K562 (cell line): ENCODE measurements at regions not wholly inside any gene's neighbourhood (a gene's known extent, or its start where the extent isn't known, plus 50 kb on each side); places are given as distances from the start of the nearest gene placed in this dataset.
A peak's percentile ranks its signal among the peaks of the same experiment; 100 is the strongest.

Source experiments
- CBFA2T3 ChIP-seq: fragments of 450-650 bp; IDR thresholded peaks from 2 replicates; pipeline ENCODE4 v1.6.1; 2017
- CREB1 ChIP-seq, 2 experiments: sonication (generic) in 1 of 2; formaldehyde crosslinking in 1 of 2; IDR thresholded peaks; 2 replicates each; pipeline versions ENCODE4 v1.6.1 to v1.8.0; 2012 to 2022; ENCODE audit warnings: inconsistent platforms in 1 of 2, mild to moderate bottlenecking in 1 of 2, missing genetic modification reagents in 1 of 2, moderate library complexity in 1 of 2
- CREB3L1 ChIP-seq: fragments of 450-650 bp; IDR thresholded peaks from 2 replicates; pipeline ENCODE4 v1.6.1; 2014; ENCODE audit warnings: low read depth, mild to moderate bottlenecking, moderate library complexity, borderline replicate concordance
- E2F3 ChIP-seq: fragments of 250-450 bp; sonication (Bioruptor Pico); IDR thresholded peaks from 2 replicates; pipeline ENCODE4 v1.4.0; 2020; ENCODE audit warnings: mild to moderate bottlenecking
- MYNN ChIP-seq, 2 experiments: sonication (generic); formaldehyde crosslinking in 1 of 2; IDR thresholded peaks; 2 replicates each; pipeline versions ENCODE4 v1.5.0 to v1.6.1; 2016 to 2020; ENCODE audit warnings: antibody characterized with exemption in 1 of 2, missing genetic modification reagents in 1 of 2
- PPARD ChIP-seq: fragments of 250-450 bp; sonication (Bioruptor Pico); IDR thresholded peaks from 2 replicates; pipeline ENCODE4 v1.8.0; 2022; ENCODE audit warnings: inconsistent platforms, mild to moderate bottlenecking, moderate library complexity
- PTTG1 ChIP-seq: fragments of 450-650 bp; IDR thresholded peaks from 2 replicates; pipeline ENCODE4 v1.6.1; 2016; ENCODE audit warnings: low read depth, mild to moderate bottlenecking, missing genetic modification characterization, missing compliant biosample characterization
- RBFOX2 ChIP-seq: fragments of 200-400 bp; formaldehyde crosslinking; IDR thresholded peaks from 2 replicates; pipeline ENCODE4 v1.6.1; 2017; ENCODE audit warnings: low read depth, mild to moderate bottlenecking, low read length, moderate library complexity
- RBM39 ChIP-seq: fragments of 200-400 bp; formaldehyde crosslinking; optimal IDR thresholded peaks from 2 replicates; pipeline ENCODE3; 2018; ENCODE audit warnings: low read depth, low read length
- ZBTB5 ChIP-seq: fragments of 450-650 bp; IDR thresholded peaks from 2 replicates; pipeline ENCODE4 v1.6.1; 2017; ENCODE audit warnings: antibody characterized with exemption
- ZNF583 ChIP-seq: fragments of 250-450 bp; sonication (Bioruptor Pico); IDR thresholded peaks from 2 replicates; pipeline ENCODE4 v1.4.0; 2020
- ZNF778 ChIP-seq: fragments of 450-650 bp; formaldehyde crosslinking; IDR thresholded peaks from 2 replicates; pipeline ENCODE4 v1.4.0; 2020; ENCODE audit warnings: mild to moderate bottlenecking, moderate library complexity

GRCh38 chr2:39525636-39526412, 88.7 kb upstream of the MAP4K3 start (continued):
- no peak for TF ChIP-seq RBFOX2
- no peak for TF ChIP-seq MYNN (IDR thresholded peaks at IDR 0.05)
- no peak for TF ChIP-seq MYNN (CRISPR knock-in tag; IDR thresholded peaks at IDR 0.05)
- TF ChIP-seq E2F3: no peak
- TF ChIP-seq RBM39: no peak
- no peak for TF ChIP-seq ZNF778 (CRISPR knock-in tag)
- TF ChIP-seq CREB1 (IDR thresholded peaks at IDR 0.05): no peak
- TF ChIP-seq CREB1 (CRISPR knock-in tag; IDR thresholded peaks at IDR 0.05): no peak
- no peak for TF ChIP-seq PTTG1
- TF ChIP-seq ZBTB5: no peak
- 0 out of 2 replicates have a peak, but pooled peaks have one; percentile 6 for TF ChIP-seq CBFA2T3
- TF ChIP-seq PPARD (CRISPR knock-in tag): no peak
- TF ChIP-seq CREB3L1: no peak
- no peak for TF ChIP-seq ZNF583 (CRISPR knock-in tag)
